GM23248 (cell line): ENCODE measurements at regions not wholly inside any gene's neighbourhood (a gene's known extent, or its start where the extent isn't known, plus 50 kb on each side); places are given as distances from the start of the nearest gene placed in this dataset.

Source experiments
- DNase-seq: peaks from one replicate; pipeline ENCODE4 v3.0.0-alpha.2; 2015
- H2AFZ ChIP-seq: fragments of 200-600 bp; sonication (generic); 2 replicates; pipeline ENCODE4 v1.6.1; 2016; ENCODE audit warnings: antibody characterized with exemption
- H3F3A ChIP-seq: fragments of 200-600 bp; sonication (generic); 2 replicates; pipeline ENCODE4 v1.6.1; 2016; ENCODE audit warnings: mild to moderate bottlenecking, antibody characterized with exemption, mixed run types; ENCODE audit not compliant: insufficient read depth
- H3K27ac ChIP-seq: fragments of 200-600 bp; sonication (generic); 2 replicates; pipeline ENCODE4 v1.5.1; 2016; ENCODE audit warnings: mild to moderate bottlenecking
- H3K27me3 ChIP-seq: fragments of 200-600 bp; sonication (generic); replicated peaks from 2 replicates; pipeline ENCODE4 v1.6.1; 2016; ENCODE audit warnings: mild to moderate bottlenecking; ENCODE audit not compliant: insufficient read depth
- H3K36me3 ChIP-seq: fragments of 200-600 bp; sonication (generic); 2 replicates; pipeline ENCODE4 v1.6.1; 2016; ENCODE audit warnings: low read depth, mild to moderate bottlenecking
- H3K4me1 ChIP-seq: fragments of 200-600 bp; sonication (generic); 2 replicates; pipeline ENCODE4 v1.6.1; 2016; ENCODE audit warnings: mild to moderate bottlenecking; ENCODE audit not compliant: insufficient read depth
- H3K4me2 ChIP-seq: fragments of 200-600 bp; sonication (generic); one replicate; pipeline ENCODE4 v1.6.1; 2016; ENCODE audit warnings: mild to moderate bottlenecking; ENCODE audit not compliant: unreplicated experiment
- H3K4me3 ChIP-seq: fragments of 200-600 bp; sonication (generic); 2 replicates; pipeline ENCODE4 v1.5.1; 2016; ENCODE audit warnings: mild to moderate bottlenecking
- H3K79me2 ChIP-seq: fragments of 200-600 bp; sonication (generic); 2 replicates; pipeline ENCODE4 v1.6.1; 2016; ENCODE audit warnings: mild to moderate bottlenecking; ENCODE audit not compliant: insufficient read depth
- H3K9ac ChIP-seq: fragments of 200-600 bp; sonication (generic); 2 replicates; pipeline ENCODE4 v1.6.1; 2016; ENCODE audit warnings: mild to moderate bottlenecking
- H3K9me2 ChIP-seq: fragments of 200-600 bp; sonication (generic); 2 replicates; pipeline ENCODE4 v1.6.1; 2016; ENCODE audit warnings: mixed run types, mild to moderate bottlenecking, moderate library complexity; ENCODE audit not compliant: insufficient read depth
- H3K9me3 ChIP-seq: fragments of 200-600 bp; sonication (generic); one replicate; pipeline ENCODE4 v1.6.1; 2017; ENCODE audit warnings: low read depth
- H4K20me1 ChIP-seq: fragments of 200-600 bp; sonication (generic); 2 replicates; pipeline ENCODE4 v1.6.0; 2016; ENCODE audit not compliant: insufficient read depth
- EZH2 ChIP-seq: fragments of 200-600 bp; sonication (generic); IDR thresholded peaks from 2 replicates; pipeline ENCODE4 v1.6.1; 2018; ENCODE audit warnings: antibody characterized with exemption, mild to moderate bottlenecking; ENCODE audit not compliant: insufficient read depth, poor library complexity, severe bottlenecking
- EZH2phosphoT487 ChIP-seq: fragments of 200-600 bp; sonication (generic); IDR thresholded peaks from 2 replicates; pipeline ENCODE4 v1.6.1; 2018; ENCODE audit warnings: antibody characterized with exemption, moderate library complexity, mild to moderate bottlenecking, low read depth; ENCODE audit not compliant: insufficient read depth
- WGBS, 2 experiments: methylation state at CpG; one replicate each; pipeline ENCODE4 v1.1.6; 2015 to 2017; ENCODE audit warnings: low lambda C conversion rate in 2 of 2, low coverage in 1 of 2; ENCODE audit errors: missing lambda C conversion rate in 2 of 2; 5-methylcytosine and 5-hydroxymethylcytosine counted together
- in situ Hi-C: fragments of 300-500 bp; cut with MboI; formaldehyde crosslinking; loops from 2 replicates; pipeline ENCODE4 v1.15.0; 2020

GRCh38 chr5:152674403-152674802, 269.3 kb upstream of the NMUR2 start:
- Histone ChIP-seq H3K27me3 (no peaks in the 10 kb centered on the region), H3K9ac (no peak overlapping the region), H3K9me2 (no peaks in the 10 kb centered on the region), H3K36me3 (no peaks in the 10 kb centered on the region), H2AFZ (no peak overlapping the region), H3K4me2 (no peak overlapping the region), H3K4me1 (no peaks in the 10 kb centered on the region), H4K20me1 (no peaks in the 10 kb centered on the region), H3F3A (no peaks in the 10 kb centered on the region), H3K27ac (no peak overlapping the region), H3K4me3 (no peak overlapping the region), H3K9me3 (no peaks in the 10 kb centered on the region), H3K79me2 (no peaks in the 10 kb centered on the region)
- TF ChIP-seq EZH2 = no peak
- TF ChIP-seq EZH2phosphoT487 = no peak
- 44 to 71% methylated on average over 1 of the region's 1 CpG for WGBS, 2 experiments
- DNase-seq = no peak
- in situ Hi-C loops = no loop called here

GRCh38 chr5:152676196-152676595, 271.1 kb upstream of the NMUR2 start:
- H2AFZ ChIP-seq = no peak overlapping the region
- in situ Hi-C loops = no loop called here
- no peaks in the 10 kb centered on the region for H3K36me3 ChIP-seq
- H3K9me2 ChIP-seq = no peaks in the 10 kb centered on the region
- no peak overlapping the region for H3K27ac ChIP-seq
- no peak overlapping the region for H3K9ac ChIP-seq
- no peaks in the 10 kb centered on the region for H3K79me2 ChIP-seq
- no peaks in the 10 kb centered on the region for H3F3A ChIP-seq
- DNase-seq = no peak
- no peaks in the 10 kb centered on the region for H3K27me3 ChIP-seq
- no peaks in the 10 kb centered on the region for H4K20me1 ChIP-seq
- no peaks in the 10 kb centered on the region for H3K9me3 ChIP-seq
- H3K4me2 ChIP-seq = no peak overlapping the region
- H3K4me1 ChIP-seq = no peaks in the 10 kb centered on the region
- no peak overlapping the region for H3K4me3 ChIP-seq
- 5% methylated on average over 5 of the region's 5 CpGs for WGBS, 2 experiments
- no peak for TF ChIP-seq EZH2
- TF ChIP-seq EZH2phosphoT487 = no peak

DNA sequence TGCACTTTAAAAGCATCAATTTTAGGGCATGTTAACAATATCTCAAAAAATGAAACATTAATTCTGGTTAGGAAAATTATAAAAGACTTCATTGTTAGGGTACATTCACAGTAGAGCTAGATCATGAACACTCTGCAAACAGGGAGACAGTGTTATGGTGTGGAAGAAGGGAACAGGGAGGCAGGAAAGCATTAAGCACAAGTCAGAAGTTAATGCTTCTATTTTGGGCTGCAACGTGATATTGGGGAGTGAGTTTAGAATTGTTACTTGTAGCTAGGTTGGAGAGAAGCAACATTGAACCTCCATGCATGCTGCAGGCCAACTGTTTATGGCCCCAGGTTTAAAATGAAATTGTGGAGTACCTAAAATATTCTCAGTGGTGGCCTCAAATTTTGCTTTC, 278.1 kb upstream of the NMUR2 start:
- WGBS, 2 experiments = 8 to 23% methylated on average over 1 of the region's 1 CpG
- no peak overlapping the region for H3K27ac ChIP-seq
- in situ Hi-C loops = no loop called here

DNA sequence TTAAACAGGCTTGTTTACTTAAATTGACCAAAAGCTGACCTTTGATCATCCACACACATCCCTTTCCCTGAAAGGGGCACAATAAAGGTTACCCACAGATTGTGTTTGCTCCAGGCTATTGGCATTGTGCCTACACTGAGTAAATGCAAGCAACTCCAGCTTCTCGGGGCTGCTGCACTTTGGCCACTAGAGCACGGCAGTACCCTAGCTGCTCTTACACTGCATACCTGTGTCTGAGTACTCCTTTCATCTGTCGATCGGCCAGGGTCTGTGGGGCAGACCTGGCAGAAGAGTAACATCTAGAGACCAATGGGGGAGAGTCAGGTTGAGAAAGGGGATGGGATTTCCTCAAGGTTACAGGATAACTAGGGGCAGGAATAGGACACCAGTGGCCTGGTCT, 281.9 kb upstream of the NMUR2 start:
- in situ Hi-C loops = no loop called here
- no peak for DNase-seq

More for the DNA sequence above, 278.1 kb upstream of the NMUR2 start:
- Histone ChIP-seq H3K27me3 (no peaks in the 10 kb centered on the region), H3K9me3 (no peaks in the 10 kb centered on the region), H3K4me2 (no peak overlapping the region), H3F3A (no peaks in the 10 kb centered on the region), H4K20me1 (no peaks in the 10 kb centered on the region), H3K4me3 (no peak overlapping the region), H3K4me1 (peaks cover under 1% of the 10 kb centered on the region; the same call in 1 of the 2 replicates), H3K9ac (no peak overlapping the region), H3K36me3 (no peaks in the 10 kb centered on the region), H3K9me2 (no peaks in the 10 kb centered on the region), H3K79me2 (no peaks in the 10 kb centered on the region), H2AFZ (no peak overlapping the region)
- no peak for DNase-seq
- TF ChIP-seq EZH2 (no peak), EZH2phosphoT487 (no peak)

More for the DNA sequence above, 281.9 kb upstream of the NMUR2 start:
- no peaks in the 10 kb centered on the region for H3K79me2 ChIP-seq
- no peak overlapping the region for H3K27ac ChIP-seq
- no peak for TF ChIP-seq EZH2
- TF ChIP-seq EZH2phosphoT487 = no peak
- no peaks in the 10 kb centered on the region for H3K36me3 ChIP-seq
- H3F3A ChIP-seq = no peaks in the 10 kb centered on the region
- H3K4me2 ChIP-seq = no peak overlapping the region
- no peaks in the 10 kb centered on the region for H3K9me2 ChIP-seq
- peaks cover 9% of the 10 kb centered on the region; the same call in 1 of the 2 replicates for H3K4me1 ChIP-seq
- no peaks in the 10 kb centered on the region; the same call in 1 of the 2 replicates for H3K27me3 ChIP-seq
- no peak overlapping the region for H2AFZ ChIP-seq
- H4K20me1 ChIP-seq = no peaks in the 10 kb centered on the region
- H3K4me3 ChIP-seq = no peak overlapping the region
- no peaks in the 10 kb centered on the region for H3K9me3 ChIP-seq
- H3K9ac ChIP-seq = no peak overlapping the region
- WGBS, 2 experiments = 69 to 71% methylated on average over 4 of the region's 4 CpGs
